GM19023 (cell line): ENCODE measurements at regions not wholly inside any gene's neighbourhood (a gene's known extent, or its start where the extent isn't known, plus 50 kb on each side); places are given as distances from the start of the nearest gene placed in this dataset.
"Not testable (repeated sequence)": the region's sequence is repeated elsewhere in the genome, so short reads cannot be mapped to it uniquely, and the experiment has no call there.

Experiments used
- ATAC-seq: cut with Tn5 transposase; IDR thresholded peaks from one replicate; pipeline ENCODE4 v1.9.1; 2021; ENCODE audit warnings: mild to moderate bottlenecking, moderate library complexity; ENCODE audit not compliant: unreplicated experiment

GRCh38 chr9:73337182-73337581 is 185.5 kb downstream of the ANXA1 start:
- ATAC-seq, result not testable (repeated sequence)

GRCh38 chr9:73344060-73344459 is 192.4 kb downstream of the ANXA1 start:
- ATAC-seq, result no peak

GRCh38 chr9:73347123-73347522 is 195.5 kb downstream of the ANXA1 start:
- ATAC-seq, result no peak

- no peak for ATAC-seq
These were observed 196.1 kb downstream of the ANXA1 start for GRCh38 chr9:73347720-73348119.

GRCh38 chr9:73348471-73348870 is 196.8 kb downstream of the ANXA1 start:
- no peak for ATAC-seq

GRCh38 chr9:73349476-73349875 is 197.8 kb downstream of the ANXA1 start:
- no peak for ATAC-seq

GRCh38 chr9:73357607-73358006 is 205.9 kb downstream of the ANXA1 start:
- ATAC-seq, result no peak

- ATAC-seq, result no peak
These were observed 218.4 kb downstream of the ANXA1 start for GRCh38 chr9:73370053-73370452.

GRCh38 chr9:73371801-73372200 is 220.1 kb downstream of the ANXA1 start:
- no peak for ATAC-seq

GRCh38 chr9:73380411-73380810 is 228.7 kb downstream of the ANXA1 start:
- no peak for ATAC-seq

- no peak for ATAC-seq
These were observed 250.7 kb downstream of the ANXA1 start for GRCh38 chr9:73402081-73403028.

- ATAC-seq, result no peak
These were observed 259.8 kb downstream of the ANXA1 start for GRCh38 chr9:73411494-73411893.

- ATAC-seq, result no peak
These were observed 261.2 kb downstream of the ANXA1 start for GRCh38 chr9:73412874-73413273.

- ATAC-seq, result no peak
These were observed 272.2 kb downstream of the ANXA1 start for GRCh38 chr9:73423891-73424290.

GRCh38 chr9:73426269-73426668 is 274.6 kb downstream of the ANXA1 start:
- ATAC-seq, result no peak

GRCh38 chr9:73434826-73435225 is 283.2 kb downstream of the ANXA1 start:
- no peak for ATAC-seq

- ATAC-seq, result no peak
These were observed 286.1 kb downstream of the ANXA1 start for GRCh38 chr9:73437758-73438157.

- not testable (repeated sequence) for ATAC-seq
These were observed 288.2 kb downstream of the ANXA1 start for GRCh38 chr9:73439839-73440238.

GRCh38 chr9:73441223-73441622 is 289.6 kb downstream of the ANXA1 start:
- no peak for ATAC-seq

- ATAC-seq, result no peak
These were observed 290.5 kb downstream of the ANXA1 start for GRCh38 chr9:73441890-73442818.

GRCh38 chr9:73444821-73445220 is 293.2 kb downstream of the ANXA1 start:
- ATAC-seq, result no peak

GRCh38 chr9:73445384-73445783 is 293.7 kb downstream of the ANXA1 start:
- ATAC-seq, result not testable (repeated sequence)
